NCI-H524 (cell line): ENCODE measurements at regions not wholly inside any gene's neighbourhood (a gene's known extent, or its start where the extent isn't known, plus 50 kb on each side); places are given as distances from the start of the nearest gene placed in this dataset.
"Not testable (repeated sequence)": the region's sequence is repeated elsewhere in the genome, so short reads cannot be mapped to it uniquely, and the experiment has no call there.

ENCODE experiments used
- DNase-seq, 2 experiments: peaks; one replicate each; lab custom pipeline; 2025; lab: John Stamatoyannopoulos, UW

DNA sequence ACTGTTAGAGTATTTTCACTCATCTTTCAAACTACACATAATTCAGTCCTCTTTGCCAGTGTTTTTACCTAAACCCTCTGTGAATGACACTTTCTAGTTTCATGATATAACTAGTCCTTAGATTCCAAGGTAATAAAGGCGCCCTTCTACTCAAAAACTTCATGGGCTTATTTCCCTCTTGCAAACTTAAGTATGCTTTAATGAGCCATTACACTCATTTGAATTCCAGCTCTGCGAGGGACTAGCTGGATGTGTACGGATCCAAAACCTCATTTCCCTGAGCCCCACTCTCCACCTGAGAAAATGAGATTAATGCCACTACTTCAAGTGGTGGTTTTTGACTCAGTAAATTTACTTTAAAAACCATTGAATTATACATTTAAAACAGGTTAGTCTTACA lies 141.1 kb downstream of the NDUFA12 start:
- DNase-seq, result no peak

DNA sequence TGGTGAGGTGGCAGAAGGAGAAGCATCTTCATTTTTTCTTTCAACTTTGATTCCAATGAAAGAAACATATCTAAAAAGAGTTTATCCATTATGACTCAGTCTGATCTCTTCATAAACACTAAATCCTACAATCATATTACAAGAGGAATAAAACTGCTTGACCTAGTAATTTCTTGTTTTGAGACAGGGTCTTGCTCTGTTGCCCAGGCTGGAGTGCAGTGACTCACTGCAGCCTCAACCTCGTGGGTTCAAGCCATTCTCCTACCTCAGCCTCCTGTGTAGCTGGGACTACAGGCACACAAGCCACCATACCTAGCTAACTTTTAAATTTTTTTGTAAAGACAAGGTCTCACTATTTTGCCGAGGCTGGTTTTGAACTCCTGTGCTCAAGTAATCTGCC lies 147.2 kb downstream of the NDUFA12 start:
- no peak for DNase-seq

DNA sequence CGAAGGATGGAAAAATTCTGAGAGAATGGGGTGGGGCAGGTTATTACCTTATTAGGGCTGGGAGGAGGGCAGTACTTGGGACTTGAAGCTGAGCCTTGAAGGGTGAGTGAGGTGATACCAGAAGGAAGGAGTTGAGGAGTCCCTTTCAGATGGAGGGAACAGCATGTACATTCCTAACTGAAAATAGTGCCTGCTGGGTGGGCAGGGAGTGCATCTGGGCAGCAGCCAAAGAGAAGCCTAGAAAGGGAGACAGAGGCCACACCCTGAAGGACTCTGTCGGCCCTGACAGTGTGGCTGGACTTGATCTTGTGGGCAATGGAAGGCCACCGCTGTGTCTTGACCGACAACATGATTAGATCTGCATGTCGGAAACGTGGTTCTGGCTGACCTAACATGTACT lies 147.6 kb downstream of the NDUFA12 start:
- no peak for DNase-seq

DNA sequence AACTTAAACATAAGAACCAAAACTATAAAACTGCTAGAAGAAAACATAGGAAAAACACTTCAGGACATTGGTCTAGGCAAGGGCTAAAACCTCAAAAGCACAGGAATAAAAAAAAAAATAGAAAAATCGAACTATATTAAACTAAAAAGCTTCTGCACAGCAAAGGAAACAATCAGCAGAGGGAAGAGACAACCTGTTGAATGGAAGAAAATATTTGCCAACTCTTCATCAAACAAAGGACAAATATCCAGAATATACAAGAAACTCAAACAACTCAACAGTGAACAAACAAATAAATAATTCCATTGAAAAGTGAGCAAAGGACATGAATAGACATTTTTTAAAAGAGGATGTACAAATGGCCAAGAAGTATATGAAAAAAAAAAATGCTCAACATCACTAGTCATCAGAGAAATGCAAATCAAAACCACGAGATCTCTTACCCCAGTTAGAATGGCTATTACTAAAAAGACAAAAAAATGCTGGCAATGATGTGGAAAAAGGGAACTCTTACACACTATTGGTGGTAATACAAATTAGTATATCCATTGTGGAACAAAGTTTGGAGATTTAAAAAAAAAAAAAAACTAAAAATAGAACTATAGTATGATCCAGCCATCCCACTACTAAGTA lies 152.0 kb downstream of the NDUFA12 start:
- no peak for DNase-seq

DNA sequence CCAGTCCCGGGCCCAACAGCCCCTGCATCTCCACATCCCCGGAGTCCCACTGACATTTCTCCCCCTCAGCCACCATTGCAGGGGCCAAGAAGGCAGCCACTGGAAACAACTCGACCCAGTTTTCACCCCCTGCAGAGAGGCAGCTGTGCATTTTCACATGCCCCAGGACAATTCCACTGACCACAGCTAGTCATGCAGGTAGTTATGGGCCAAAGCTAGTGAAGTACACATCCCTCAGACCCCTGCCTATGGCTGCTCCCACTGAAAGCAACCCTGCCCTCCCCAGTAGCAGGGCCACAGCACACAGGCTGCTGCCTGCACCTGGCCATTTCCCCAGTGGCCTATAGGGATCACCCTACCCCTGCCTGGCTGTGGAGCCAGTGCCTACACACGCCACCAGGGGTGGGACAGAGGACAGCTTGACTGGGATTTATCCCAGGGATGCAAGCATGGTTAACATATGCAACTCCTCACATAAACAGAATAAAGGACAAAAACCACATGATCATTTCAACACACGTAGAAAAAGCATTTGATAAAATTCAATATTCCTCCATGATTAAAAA lies 154.0 kb downstream of the NDUFA12 start:
- DNase-seq, result no peak

DNA sequence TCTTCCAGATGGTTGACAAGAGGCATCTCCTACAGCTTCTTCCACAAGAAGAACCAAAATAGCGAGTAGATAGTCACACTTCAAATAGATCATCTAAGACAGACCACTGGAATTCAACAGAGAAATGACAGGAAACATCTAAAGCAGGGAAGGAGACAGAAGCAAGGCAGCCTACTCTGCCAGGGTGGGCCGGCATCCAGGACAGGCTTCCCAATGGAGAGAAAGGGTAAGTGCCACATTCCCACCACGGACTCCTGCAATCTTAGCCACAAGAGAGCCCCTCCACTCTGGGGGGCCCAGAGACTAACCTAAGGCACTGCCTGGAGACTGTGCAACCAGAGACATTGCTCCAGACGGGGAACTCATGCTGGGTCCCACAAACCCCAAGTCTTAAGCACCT lies 154.5 kb downstream of the NDUFA12 start:
- no peak for DNase-seq

DNA sequence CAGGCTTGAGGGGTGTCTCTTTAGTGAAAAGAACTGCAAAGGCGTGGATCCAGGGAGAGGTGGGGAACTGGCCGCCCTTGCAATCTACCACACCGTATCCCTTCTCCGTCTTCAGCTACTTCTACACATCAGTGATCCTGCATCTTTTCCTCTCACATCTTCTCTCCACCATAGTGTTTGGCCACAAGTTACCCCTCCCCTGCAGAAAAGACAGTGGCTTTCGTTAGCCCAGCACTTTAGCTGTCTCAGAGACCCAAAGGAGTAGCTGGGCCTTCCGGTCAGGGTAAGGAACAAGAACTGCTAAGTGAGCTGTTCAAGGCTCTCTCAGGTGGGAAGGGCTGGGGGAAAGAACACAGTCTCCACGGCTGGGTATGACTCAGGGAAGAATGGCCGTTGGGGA lies 158.4 kb downstream of the NDUFA12 start:
- DNase-seq, result no peak

DNA sequence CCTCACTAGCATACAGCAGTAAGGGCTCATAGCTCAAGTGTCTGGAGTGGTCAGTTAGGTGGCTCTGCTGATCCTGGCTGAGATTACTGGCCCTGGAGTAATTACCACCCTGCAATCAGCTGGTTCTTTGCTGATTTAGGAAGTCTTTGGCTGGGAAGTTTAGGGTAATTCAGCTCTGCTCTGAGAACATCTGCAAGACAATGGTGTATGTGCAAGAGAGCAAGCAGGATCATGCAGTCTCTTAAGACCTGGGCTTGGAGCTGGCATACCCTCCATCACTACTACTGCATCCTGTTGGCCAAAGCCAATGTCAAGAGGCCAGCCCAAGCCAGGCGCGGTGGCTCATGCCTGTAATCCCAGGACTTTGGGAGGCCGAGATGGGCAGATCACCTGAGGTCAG lies 159.0 kb downstream of the NDUFA12 start:
- DNase-seq, result no peak

DNA sequence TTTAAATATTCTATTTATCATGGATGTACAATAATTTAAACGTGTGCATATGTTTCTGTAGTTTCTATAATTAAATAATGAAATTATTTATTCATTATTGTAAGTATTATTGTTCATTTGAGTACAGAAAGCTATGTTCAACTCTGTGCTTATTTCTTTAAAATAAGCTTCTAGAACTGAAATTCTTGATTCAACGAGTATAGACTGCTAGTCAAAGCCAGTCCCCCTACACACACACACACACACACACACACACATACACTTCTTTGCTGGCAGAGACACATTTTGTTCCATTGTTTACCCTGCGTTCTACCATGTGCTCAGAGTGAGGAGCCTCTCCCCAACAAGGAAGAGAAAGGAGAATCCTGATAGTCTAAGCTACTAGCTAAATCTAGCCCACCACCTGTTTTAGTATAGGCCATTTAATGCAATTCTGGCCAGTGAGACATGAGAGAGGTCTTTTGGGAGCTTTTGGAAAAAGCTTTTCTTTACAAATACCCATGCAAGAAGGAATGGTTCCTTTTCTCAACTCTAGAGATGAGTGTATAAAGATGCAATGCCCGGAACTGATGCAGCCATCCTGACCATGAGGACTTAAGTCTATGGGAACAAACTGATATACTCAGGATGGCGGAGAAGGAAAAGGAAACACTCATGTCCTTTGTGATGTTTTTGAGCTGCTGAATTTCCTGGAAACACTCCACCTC lies 161.4 kb downstream of the NDUFA12 start:
- DNase-seq, result no peak

DNA sequence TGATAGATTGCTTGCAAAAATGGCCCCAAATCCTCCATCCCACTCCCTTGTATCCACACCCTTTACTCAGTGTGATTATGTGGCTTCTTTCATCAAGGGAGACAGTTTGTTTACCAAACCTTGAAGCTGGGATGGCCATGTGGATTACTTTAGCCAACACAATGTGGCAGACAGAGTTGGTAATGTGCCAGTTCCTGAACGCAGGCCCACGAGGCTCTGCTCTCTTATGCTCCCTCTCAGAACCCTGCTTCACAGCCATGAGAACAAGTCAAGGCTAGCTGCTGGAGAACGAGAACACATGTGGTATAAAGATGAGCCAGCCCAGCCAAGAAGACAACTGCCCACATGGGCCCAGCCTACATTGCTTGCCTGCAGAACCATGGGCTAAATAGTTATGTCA lies 162.3 kb downstream of the NDUFA12 start:
- no peak for DNase-seq

DNA sequence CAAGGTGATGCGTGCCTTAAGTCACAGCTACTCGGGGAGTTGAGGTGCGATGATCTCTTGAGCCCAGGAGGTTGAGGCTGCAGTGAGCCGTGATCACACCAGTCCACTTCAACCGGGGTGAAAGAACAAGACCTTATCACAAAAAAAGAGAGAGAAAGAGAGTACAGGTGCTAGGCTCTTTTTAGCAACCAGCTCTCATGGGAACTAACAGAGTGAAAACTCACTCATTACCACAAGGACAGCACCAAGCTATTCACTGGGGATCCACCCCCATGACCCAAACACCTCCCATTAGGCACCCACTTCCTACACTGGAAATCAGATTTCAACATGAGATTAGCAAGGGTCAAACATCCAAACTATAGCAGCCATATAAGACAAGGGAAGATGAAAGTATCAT lies 164.2 kb downstream of the NDUFA12 start:
- DNase-seq, result no peak

DNA sequence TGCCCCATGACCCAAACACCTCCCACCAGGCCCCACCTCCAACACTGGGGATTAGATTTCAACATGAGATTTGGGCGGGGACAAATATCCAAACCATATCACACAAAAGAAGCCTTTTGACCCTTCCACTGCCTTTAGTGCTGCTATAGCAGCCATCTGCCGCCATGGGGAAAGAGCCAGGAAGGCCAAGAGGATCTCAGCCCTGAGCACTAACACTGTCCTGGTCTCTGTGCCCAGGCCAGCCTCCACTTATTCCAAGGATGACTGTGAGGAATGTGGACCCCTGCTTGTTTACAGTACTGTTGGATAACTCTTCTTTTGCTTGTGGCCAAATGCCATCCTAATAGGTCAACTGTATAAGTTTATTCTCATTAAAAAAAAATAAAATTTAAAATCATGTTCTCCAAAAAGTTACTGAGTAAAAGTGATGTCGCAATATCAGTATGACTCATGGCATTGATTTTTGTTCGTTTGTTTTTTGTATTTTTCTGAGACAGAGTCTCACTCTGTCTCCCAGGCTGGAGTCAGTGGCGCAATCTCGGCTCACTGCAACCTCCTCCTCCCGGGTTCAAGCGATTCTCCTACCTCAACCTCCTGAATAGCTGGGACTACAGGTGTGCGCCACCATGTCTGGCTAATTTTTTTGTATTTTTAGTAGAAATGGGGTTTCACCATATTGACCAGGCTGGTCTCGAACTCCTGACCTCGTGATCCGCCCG lies 166.4 kb downstream of the NDUFA12 start:
- not testable (repeated sequence) for DNase-seq

DNA sequence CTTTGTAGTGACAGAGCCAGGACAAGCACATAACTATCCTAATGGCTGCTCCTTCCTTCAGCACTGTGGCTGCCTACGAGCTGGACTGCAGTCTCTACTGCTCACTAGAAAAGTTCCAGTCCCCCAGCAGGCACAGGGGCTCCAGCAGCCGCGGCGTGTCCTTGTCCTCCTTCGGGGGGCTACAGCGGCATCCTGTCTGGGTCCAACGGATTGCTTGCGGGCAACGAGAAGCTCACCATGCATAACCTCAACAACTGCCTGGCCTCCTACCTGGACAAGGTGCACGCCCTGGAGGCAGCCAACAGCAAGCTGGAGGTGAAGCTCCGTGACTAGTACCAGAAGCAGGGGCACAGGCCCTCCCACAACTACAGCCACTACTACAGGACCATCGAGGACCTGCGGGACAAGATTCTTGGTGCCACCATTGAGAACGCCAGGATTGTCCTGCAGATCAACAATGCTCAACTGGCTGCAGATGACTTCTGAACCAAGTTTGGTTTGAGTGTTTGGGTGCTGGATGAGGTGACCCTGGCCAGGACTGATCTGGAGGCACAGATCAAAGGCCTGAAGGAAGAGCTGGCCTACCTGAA lies 169.4 kb downstream of the NDUFA12 start:
- DNase-seq, result no peak

DNA sequence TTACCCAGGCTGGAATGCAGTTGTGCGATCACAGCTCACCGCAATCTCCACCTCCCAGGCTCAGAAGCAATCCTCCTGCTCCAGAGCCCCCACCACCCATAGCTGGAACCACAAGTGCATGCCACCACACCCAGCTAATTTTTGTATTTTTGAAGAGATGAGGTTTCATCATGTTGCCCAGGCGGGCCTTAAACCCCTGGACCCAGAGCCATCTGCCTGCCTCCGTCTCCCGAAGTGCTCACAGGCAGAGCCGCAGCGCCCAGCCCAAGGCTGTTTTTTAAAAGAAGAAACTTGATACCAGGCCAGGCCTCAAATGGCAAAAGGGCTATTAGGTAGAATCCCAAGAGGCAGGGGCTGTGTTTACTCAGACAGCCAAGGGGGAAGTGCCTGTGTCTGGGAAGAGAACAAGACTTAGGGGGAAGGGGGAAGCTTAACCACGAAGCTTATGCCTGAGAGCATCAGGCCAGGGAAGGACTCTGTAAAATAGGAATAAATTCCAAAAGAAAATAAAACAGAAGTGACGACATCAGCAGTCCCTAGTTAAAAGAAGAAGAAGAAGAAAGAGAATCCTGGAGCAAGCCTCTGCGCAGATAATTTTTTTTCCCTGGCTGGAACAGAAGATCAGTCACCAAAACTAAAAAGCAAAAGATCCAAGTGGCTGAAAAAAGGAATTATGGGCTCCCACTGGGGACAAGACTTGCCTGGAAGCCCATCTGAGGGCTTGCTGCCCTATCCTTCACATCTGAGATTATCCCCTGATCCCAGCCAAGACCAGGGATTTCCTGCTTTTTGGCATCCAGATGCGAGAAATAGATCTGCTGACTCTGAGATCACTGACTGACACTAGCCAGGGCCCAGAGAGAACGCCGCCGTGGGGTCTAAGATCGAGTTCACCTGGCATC lies 170.5 kb downstream of the NDUFA12 start:
- peak; percentile 83 to 92 for DNase-seq

DNA sequence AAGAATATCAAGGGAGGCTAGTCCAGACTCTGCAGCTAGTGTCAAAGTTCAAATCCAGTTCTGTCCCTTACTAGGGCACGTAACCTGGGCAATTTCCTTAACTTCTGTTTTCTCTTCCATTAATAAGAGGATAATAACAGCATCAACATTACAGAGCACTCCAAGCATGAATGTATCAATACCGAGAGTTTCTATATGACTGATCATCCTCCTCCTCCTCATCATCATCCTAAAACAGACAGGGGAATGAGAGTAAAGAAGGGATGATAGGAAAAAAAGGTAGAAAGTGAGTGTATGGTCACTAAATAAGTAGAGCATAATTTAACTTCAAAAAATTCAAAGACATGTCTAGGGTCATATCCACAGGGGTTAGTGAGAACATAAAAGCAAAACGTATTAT lies 171.4 kb downstream of the NDUFA12 start:
- DNase-seq, result no peak

DNA sequence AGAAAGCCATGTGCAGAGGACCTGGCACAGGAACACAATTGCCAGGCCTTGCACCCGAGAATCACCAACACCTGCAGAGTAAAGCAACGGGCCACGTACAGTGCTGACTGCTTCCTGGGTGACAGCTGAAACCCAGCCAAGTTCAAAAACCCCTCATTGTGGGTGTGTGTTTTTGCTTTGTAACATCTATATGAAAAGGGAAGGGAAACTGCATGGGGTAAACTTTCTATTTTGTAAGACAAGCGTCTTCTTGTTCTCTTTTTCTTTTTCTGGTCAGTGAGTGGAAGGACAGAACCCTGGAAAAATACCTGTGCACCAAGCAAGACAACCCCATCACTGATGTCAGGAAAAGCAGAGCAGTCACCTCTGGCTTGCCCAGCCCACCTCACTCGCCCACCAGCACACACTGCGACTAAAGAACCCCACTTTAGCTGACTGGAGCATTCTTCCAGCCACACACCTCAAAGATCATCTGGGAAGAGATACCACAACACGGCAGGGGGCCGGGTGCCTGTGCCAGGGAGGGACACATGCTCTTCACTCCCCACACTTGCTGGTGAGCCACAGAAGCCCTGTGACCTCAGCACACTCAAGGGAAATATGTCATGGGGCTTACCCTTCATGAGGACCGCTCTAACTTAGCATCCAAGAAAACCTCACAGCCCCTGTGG lies 172.3 kb downstream of the NDUFA12 start:
- DNase-seq, result no peak

DNA sequence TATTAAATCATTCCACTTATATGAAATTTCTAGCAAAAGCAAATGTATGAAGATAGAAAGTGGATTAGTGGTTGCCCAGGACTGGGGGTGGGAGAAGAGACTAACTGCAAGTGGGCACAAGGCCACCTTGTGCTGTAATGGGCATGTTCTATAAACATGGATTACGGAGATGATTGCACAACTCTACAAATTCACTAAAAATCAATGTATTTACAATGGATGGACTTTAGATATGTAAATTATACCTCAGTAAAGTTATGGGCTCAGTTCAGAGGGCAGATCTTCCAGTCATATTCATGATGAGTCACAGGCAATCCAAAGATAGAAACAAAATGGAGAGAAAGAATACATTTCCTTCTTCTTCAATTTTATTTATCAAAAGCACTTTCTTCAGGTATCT lies 173.9 kb downstream of the NDUFA12 start:
- no peak for DNase-seq

DNA sequence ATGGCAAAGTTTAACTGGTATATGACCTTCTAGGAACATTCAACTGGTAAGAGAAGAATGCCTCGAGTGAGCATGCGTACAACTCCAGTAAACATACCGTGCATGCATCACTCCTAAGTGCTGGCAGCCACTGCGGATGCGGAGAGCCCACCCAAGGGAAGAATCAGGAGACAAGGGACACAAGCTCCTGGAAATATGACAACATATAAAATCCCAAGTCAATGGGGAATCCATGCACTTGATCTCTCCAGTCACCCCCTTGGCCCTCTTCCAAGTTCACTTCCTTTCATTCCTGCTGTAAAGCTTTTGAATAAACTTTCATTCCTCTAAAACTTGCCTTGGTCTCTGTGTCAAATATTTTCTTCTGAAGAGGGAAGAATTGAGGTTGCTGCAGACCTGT lies 168.7 kb upstream of the TMCC3 start:
- no peak for DNase-seq

DNA sequence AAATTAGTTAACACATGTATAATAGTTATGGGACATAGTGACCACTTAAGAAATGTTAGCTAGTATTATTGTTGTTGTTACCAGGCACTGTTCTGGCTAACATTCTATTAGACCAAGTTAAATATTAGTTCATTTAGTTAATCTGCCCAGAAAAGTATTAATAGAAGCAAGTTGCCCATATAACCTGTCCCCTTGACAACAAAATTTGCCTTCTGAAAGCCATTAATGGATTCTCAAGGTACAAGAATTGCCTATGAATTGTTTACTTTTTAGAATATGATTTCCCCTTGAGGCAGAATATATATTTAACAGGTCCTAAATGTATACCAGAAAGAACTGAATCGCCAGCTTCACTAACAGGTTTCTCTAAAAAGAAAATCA lies 167.3 kb upstream of the TMCC3 start:
- no peak for DNase-seq

DNA sequence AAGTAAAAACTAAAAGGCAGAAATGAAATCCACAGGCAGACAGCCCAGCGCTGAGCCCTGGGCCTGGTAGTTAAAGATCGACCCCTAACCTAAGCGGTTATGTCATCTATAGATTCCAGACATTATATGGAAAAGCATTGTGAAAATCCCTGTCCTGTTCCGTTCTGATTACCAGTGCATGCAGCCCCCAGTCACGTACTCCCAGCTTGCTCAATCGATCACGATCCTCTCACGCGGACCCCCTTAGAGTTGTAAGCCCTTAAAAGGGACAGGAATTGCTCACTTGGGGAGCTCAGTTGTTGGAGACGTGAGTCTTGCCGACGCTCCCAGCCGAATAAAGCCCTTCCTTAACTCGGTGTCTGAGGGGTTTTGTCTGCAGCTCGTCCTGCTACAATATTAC lies 166.8 kb upstream of the TMCC3 start:
- DNase-seq, result not testable (repeated sequence)

DNA sequence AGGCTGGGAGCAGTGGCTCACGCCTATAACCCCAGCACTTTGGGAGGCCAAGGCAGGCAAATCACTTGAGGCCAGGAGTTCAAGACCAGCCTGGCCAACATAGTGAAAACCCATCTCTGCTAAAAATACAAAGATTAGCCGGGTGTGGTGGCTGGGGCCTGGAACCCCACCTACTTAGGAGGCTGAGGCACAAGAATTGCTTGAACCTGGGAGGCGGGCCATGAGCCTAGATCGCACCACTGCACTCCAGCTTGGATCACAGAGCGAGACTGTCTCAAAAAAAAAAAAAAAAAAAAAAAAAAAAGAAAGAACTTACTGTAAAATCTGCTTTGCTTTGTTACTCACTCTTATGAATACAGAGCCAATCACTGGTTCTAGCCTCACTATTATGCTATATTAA lies 166.4 kb upstream of the TMCC3 start:
- DNase-seq, result not testable (repeated sequence)
